ENCODE measurements at regions not wholly inside any gene's neighbourhood (a gene's known extent, or its start where the extent isn't known, plus 50 kb on each side); places are given as distances from the start of the nearest gene placed in this dataset.

- H3K4me3 ChIP-seq (ENCODE audit: low read length), result no peak overlapping the region
- H3K27ac ChIP-seq (ENCODE audit: low read length), result no peak overlapping the region
- H3K4me2 ChIP-seq (ENCODE audit: low read length), result no peak overlapping the region
- no peaks in the 10 kb centered on the region for H3F3A ChIP-seq (ENCODE audit: insufficient read depth, low read length, poor library complexity, severe bottlenecking)
- H3K9me2 ChIP-seq (ENCODE audit: insufficient read depth, low read length), result no peaks in the 10 kb centered on the region
- H3K36me3 ChIP-seq (ENCODE audit: insufficient read depth, low read length), result no peaks in the 10 kb centered on the region
- no peaks in the 10 kb centered on the region for H3K9me3 ChIP-seq (ENCODE audit: low read length)
- H3K27me3 ChIP-seq (ENCODE audit: insufficient read depth, low read depth, low read length), result no peaks in the 10 kb centered on the region
- H3K9ac ChIP-seq (ENCODE audit: low read length), result no peak overlapping the region
- H2AFZ ChIP-seq (ENCODE audit: low read depth, low read length), result no peak overlapping the region
- H4K20me1 ChIP-seq (ENCODE audit: insufficient read depth), result no peaks in the 10 kb centered on the region
- TF ChIP-seq EZH2 (IDR thresholded peaks at IDR 0.05; ENCODE audit: borderline replicate concordance, insufficient read depth, low read length, poor library complexity, severe bottlenecking), result no peak
- no peak for TF ChIP-seq SMC3 (conservative IDR thresholded peaks at IDR 0.05; ENCODE audit: poor library complexity)
- no peak for TF ChIP-seq TAF1 (IDR thresholded peaks at IDR 0.05; ENCODE audit: low read depth)
- TF ChIP-seq, protein P1, sequence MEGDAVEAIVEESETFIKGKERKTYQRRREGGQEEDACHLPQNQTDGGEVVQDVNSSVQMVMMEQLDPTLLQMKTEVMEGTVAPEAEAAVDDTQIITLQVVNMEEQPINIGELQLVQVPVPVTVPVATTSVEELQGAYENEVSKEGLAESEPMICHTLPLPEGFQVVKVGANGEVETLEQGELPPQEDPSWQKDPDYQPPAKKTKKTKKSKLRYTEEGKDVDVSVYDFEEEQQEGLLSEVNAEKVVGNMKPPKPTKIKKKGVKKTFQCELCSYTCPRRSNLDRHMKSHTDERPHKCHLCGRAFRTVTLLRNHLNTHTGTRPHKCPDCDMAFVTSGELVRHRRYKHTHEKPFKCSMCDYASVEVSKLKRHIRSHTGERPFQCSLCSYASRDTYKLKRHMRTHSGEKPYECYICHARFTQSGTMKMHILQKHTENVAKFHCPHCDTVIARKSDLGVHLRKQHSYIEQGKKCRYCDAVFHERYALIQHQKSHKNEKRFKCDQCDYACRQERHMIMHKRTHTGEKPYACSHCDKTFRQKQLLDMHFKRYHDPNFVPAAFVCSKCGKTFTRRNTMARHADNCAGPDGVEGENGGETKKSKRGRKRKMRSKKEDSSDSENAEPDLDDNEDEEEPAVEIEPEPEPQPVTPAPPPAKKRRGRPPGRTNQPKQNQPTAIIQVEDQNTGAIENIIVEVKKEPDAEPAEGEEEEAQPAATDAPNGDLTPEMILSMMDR (IDR thresholded peaks at IDR 0.05; ENCODE audit: poor library complexity, severe bottlenecking), result no peak
- TF ChIP-seq, protein P2, sequence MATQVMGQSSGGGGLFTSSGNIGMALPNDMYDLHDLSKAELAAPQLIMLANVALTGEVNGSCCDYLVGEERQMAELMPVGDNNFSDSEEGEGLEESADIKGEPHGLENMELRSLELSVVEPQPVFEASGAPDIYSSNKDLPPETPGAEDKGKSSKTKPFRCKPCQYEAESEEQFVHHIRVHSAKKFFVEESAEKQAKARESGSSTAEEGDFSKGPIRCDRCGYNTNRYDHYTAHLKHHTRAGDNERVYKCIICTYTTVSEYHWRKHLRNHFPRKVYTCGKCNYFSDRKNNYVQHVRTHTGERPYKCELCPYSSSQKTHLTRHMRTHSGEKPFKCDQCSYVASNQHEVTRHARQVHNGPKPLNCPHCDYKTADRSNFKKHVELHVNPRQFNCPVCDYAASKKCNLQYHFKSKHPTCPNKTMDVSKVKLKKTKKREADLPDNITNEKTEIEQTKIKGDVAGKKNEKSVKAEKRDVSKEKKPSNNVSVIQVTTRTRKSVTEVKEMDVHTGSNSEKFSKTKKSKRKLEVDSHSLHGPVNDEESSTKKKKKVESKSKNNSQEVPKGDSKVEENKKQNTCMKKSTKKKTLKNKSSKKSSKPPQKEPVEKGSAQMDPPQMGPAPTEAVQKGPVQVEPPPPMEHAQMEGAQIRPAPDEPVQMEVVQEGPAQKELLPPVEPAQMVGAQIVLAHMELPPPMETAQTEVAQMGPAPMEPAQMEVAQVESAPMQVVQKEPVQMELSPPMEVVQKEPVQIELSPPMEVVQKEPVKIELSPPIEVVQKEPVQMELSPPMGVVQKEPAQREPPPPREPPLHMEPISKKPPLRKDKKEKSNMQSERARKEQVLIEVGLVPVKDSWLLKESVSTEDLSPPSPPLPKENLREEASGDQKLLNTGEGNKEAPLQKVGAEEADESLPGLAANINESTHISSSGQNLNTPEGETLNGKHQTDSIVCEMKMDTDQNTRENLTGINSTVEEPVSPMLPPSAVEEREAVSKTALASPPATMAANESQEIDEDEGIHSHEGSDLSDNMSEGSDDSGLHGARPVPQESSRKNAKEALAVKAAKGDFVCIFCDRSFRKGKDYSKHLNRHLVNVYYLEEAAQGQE (IDR thresholded peaks at IDR 0.05; ENCODE audit: borderline replicate concordance), result no peak
- TF ChIP-seq EP300 (conservative IDR thresholded peaks at IDR 0.05; ENCODE audit: poor library complexity, severe bottlenecking), result no peak
- no peak for TF ChIP-seq RAD21 (conservative IDR thresholded peaks at IDR 0.05)
- no peak for TF ChIP-seq POLR2AphosphoS5 (IDR thresholded peaks at IDR 0.05)
- no peak for TF ChIP-seq MXI1 (conservative IDR thresholded peaks at IDR 0.05; ENCODE audit: poor library complexity, severe bottlenecking)
- no peaks in the 10 kb centered on the region for H3K79me2 ChIP-seq (replicated peaks; ENCODE audit: insufficient read depth, low read length)
Measured at GRCh38 chr6:80449726-80450125, 343.3 kb downstream of the BCKDHB start.

DNA sequence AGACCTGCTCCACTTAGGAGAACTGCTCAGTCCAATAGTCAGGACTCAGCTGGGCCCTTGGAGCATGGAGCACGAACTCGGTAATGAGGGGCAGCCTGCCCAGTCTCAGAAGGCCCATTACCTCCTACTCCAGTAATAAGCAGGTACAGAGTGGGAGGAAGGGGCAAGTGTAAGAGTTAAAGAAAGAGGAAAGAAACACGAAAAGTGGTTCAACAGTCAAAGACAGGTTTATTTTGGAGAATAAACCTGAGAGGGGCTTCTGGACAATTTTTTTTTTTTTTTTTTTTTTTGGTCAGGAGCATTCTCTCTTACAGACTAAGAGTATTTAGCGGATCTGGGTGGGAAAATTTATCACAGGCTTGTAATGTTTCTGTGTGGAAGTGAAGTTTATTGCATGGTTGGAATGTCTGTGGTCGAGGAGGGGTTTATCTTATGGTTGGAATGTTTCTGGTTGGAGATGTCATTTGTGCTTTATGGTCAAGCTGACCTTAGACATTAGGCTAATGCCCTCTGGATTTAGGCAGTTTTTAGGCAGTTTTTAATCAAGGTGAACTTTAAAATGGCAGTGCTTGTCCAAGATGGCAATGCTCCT is 340.1 kb downstream of the BCKDHB start:
- H3K9me2 ChIP-seq (ENCODE audit: insufficient read depth, low read length), result no peaks in the 10 kb centered on the region
- no peak overlapping the region for H2AFZ ChIP-seq (ENCODE audit: low read depth, low read length)
- no peaks in the 10 kb centered on the region for H3K9me3 ChIP-seq (ENCODE audit: low read length)
- H3K4me3 ChIP-seq (ENCODE audit: low read length), result no peak overlapping the region
- no peak overlapping the region for H3K4me2 ChIP-seq (ENCODE audit: low read length)
- H3K36me3 ChIP-seq (ENCODE audit: insufficient read depth, low read length), result no peaks in the 10 kb centered on the region
- no peak overlapping the region for H3K9ac ChIP-seq (ENCODE audit: low read length)
- no peak for TF ChIP-seq POLR2AphosphoS5 (IDR thresholded peaks at IDR 0.05)
- no peaks in the 10 kb centered on the region for H3K27me3 ChIP-seq (ENCODE audit: insufficient read depth, low read depth, low read length)
- no peaks in the 10 kb centered on the region for H4K20me1 ChIP-seq (ENCODE audit: insufficient read depth)
- H3K79me2 ChIP-seq (replicated peaks; ENCODE audit: insufficient read depth, low read length), result no peaks in the 10 kb centered on the region
- H3K27ac ChIP-seq (ENCODE audit: low read length), result no peak overlapping the region
- H3F3A ChIP-seq (ENCODE audit: insufficient read depth, low read length, poor library complexity, severe bottlenecking), result no peaks in the 10 kb centered on the region

DNA sequence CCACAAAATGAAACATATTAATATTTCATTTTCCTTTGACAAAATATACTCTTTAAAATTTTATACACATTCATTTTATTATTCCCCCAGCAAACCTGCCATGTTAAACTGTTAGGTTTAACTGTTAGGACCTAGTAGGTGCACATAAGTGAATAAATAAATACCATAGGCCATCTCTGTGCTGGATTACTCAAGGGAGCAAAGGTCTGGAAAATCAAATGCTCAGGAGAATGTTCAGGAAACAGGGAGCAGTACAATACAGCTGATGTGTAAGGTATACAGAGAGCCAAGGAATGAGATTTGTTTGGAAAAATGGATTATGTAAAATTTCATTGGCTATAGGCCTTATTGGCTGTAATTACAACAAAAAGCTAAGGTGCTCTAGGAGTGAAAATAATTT is 339.3 kb downstream of the BCKDHB start:
- no peaks in the 10 kb centered on the region for H3K36me3 ChIP-seq (ENCODE audit: insufficient read depth, low read length)
- no peak overlapping the region for H3K4me2 ChIP-seq (ENCODE audit: low read length)
- no peak overlapping the region for H3K4me3 ChIP-seq (ENCODE audit: low read length)
- H3K79me2 ChIP-seq (replicated peaks; ENCODE audit: insufficient read depth, low read length), result no peaks in the 10 kb centered on the region
- no peak overlapping the region for H3K9ac ChIP-seq (ENCODE audit: low read length)
- H3K9me2 ChIP-seq (ENCODE audit: insufficient read depth, low read length), result no peaks in the 10 kb centered on the region
- no peaks in the 10 kb centered on the region for H3K9me3 ChIP-seq (ENCODE audit: low read length)
- H3K27ac ChIP-seq (ENCODE audit: low read length), result no peak overlapping the region
- H3F3A ChIP-seq (ENCODE audit: insufficient read depth, low read length, poor library complexity, severe bottlenecking), result no peaks in the 10 kb centered on the region
- TF ChIP-seq, protein P1 (IDR thresholded peaks at IDR 0.05; ENCODE audit: poor library complexity, severe bottlenecking), result no peak
- TF ChIP-seq EP300 (conservative IDR thresholded peaks at IDR 0.05; ENCODE audit: poor library complexity, severe bottlenecking) (no peak), RAD21 (conservative IDR thresholded peaks at IDR 0.05) (no peak), SMC3 (conservative IDR thresholded peaks at IDR 0.05; ENCODE audit: poor library complexity) (no peak), EZH2 (IDR thresholded peaks at IDR 0.05; ENCODE audit: borderline replicate concordance, insufficient read depth, low read length, poor library complexity, severe bottlenecking) (no peak), TAF1 (IDR thresholded peaks at IDR 0.05; ENCODE audit: low read depth) (no peak), MXI1 (conservative IDR thresholded peaks at IDR 0.05; ENCODE audit: poor library complexity, severe bottlenecking) (no peak), POLR2AphosphoS5 (IDR thresholded peaks at IDR 0.05) (no peak)
- TF ChIP-seq, protein P2 (IDR thresholded peaks at IDR 0.05; ENCODE audit: borderline replicate concordance), result no peak
- H4K20me1 ChIP-seq (ENCODE audit: insufficient read depth), result no peaks in the 10 kb centered on the region
- no peaks in the 10 kb centered on the region for H3K27me3 ChIP-seq (ENCODE audit: insufficient read depth, low read depth, low read length)
- H2AFZ ChIP-seq (ENCODE audit: low read depth, low read length), result no peak overlapping the region
